ENCODE measurements at regions not wholly inside any gene's neighbourhood (a gene's known extent, or its start where the extent isn't known, plus 50 kb on each side); places are given as distances from the start of the nearest gene placed in this dataset.

GRCh38 chr2:15681089-15681885, 89.6 kb downstream of the DDX1 start:
- H3K4me3 ChIP-seq (ENCODE audit: low read depth, low read length): no peak overlapping the region
- in situ Hi-C loops (cut with HindIII; ENCODE audit: low sequenced_read_pairs): no loop called here
- no peak for TF ChIP-seq CTCF (IDR thresholded peaks at IDR 0.05; ENCODE audit: low read depth, low read length, missing control alignments)
- no peak for DNase-seq (ENCODE audit: low read depth)

GRCh38 chr2:15682354-15682753, 90.7 kb downstream of the DDX1 start:
- no peak for DNase-seq (ENCODE audit: low read depth)
- TF ChIP-seq CTCF (IDR thresholded peaks at IDR 0.05; ENCODE audit: low read depth, low read length, missing control alignments): no peak
- no peak overlapping the region for H3K4me3 ChIP-seq (ENCODE audit: low read depth, low read length)
- in situ Hi-C loops (cut with HindIII; ENCODE audit: low sequenced_read_pairs): no loop called here

GRCh38 chr2:15684161-15685039, 92.7 kb downstream of the DDX1 start:
- no peak overlapping the region for H3K4me3 ChIP-seq (ENCODE audit: low read depth, low read length)
- no peak for TF ChIP-seq CTCF (IDR thresholded peaks at IDR 0.05; ENCODE audit: low read depth, low read length, missing control alignments)
- in situ Hi-C loops (cut with HindIII; ENCODE audit: low sequenced_read_pairs): no loop called here
- no peak for DNase-seq (ENCODE audit: low read depth)

- no peak for TF ChIP-seq CTCF (IDR thresholded peaks at IDR 0.05; ENCODE audit: low read depth, low read length, missing control alignments)
- in situ Hi-C loops (cut with HindIII; ENCODE audit: low sequenced_read_pairs): no loop called here
- no peak for DNase-seq (ENCODE audit: low read depth)
Measured at GRCh38 chr2:15685143-15685542, 93.5 kb downstream of the DDX1 start.

GRCh38 chr2:15686643-15687042, 95.0 kb downstream of the DDX1 start:
- no peak for DNase-seq (ENCODE audit: low read depth)
- in situ Hi-C loops (cut with HindIII; ENCODE audit: low sequenced_read_pairs): no loop called here

More at GRCh38 chr2:15685143-15685542, 93.5 kb downstream of the DDX1 start:
- no peak overlapping the region for H3K4me3 ChIP-seq (ENCODE audit: low read depth, low read length)

More at GRCh38 chr2:15686643-15687042, 95.0 kb downstream of the DDX1 start:
- no peak overlapping the region for H3K4me3 ChIP-seq (ENCODE audit: low read depth, low read length)
- no peak for TF ChIP-seq CTCF (IDR thresholded peaks at IDR 0.05; ENCODE audit: low read depth, low read length, missing control alignments)

All from astrocyte of the cerebellum (primary cell).